CD4-positive, CD25-positive, alpha-beta regulatory T cell (primary cell): ENCODE measurements at regions not wholly inside any gene's neighbourhood (a gene's known extent, or its start where the extent isn't known, plus 50 kb on each side); places are given as distances from the start of the nearest gene placed in this dataset.

Experiments
- ATAC-seq, 2 donors: fragments of 150-1000 bp; cut with Tn5 transposase; one replicate each; pipeline ENCODE4 v1.10.0; 2021; ENCODE audit warnings: low read depth in 2 of 2, moderate number of reproducible peaks in 2 of 2, moderate library complexity in 1 of 2
- DNase-seq, 3 donors: peaks; one replicate each; pipeline versions ENCODE4 v3.0.0 to v3.0.0-alpha.2; 2012 to 2022; ENCODE audit warnings: mixed read lengths in 1 of 3
- H3K27ac ChIP-seq: one replicate; pipeline ENCODE4 v1.7.0; 2013; ENCODE audit warnings: mild to moderate bottlenecking, low read length; ENCODE audit not compliant: insufficient read depth, poor library complexity, severe bottlenecking
- H3K27me3 ChIP-seq: one replicate; pipeline ENCODE4 v1.7.0; 2013; ENCODE audit warnings: low read length; ENCODE audit not compliant: control insufficient read depth, insufficient read depth
- H3K36me3 ChIP-seq: one replicate; pipeline ENCODE4 v1.7.0; 2013; ENCODE audit warnings: mild to moderate bottlenecking, low read length, moderate library complexity; ENCODE audit not compliant: control insufficient read depth, insufficient read depth
- H3K4me1 ChIP-seq: 2 replicates; pipeline ENCODE4 v1.7.0; 2013; ENCODE audit warnings: mild to moderate bottlenecking, low read length; ENCODE audit not compliant: insufficient read depth, control insufficient read depth, poor library complexity, severe bottlenecking
- H3K4me3 ChIP-seq: one replicate; pipeline ENCODE4 v1.7.0; 2013; ENCODE audit warnings: low read depth, mild to moderate bottlenecking, low read length, moderate library complexity
- H3K9me3 ChIP-seq, 2 experiments: 1 replicate in 1 of 2; 2 replicates in 1 of 2; pipeline ENCODE4 v1.7.0; 2013; ENCODE audit warnings: low read length in 2 of 2, mild to moderate bottlenecking in 1 of 2, moderate library complexity in 1 of 2; ENCODE audit not compliant: control insufficient read depth in 2 of 2
- H3K27ac Mint-ChIP-seq, 3 donors: one replicate each; pipeline ENCODE4 v1.8.0; 2020 to 2022; ENCODE audit warnings: mild to moderate bottlenecking in 3 of 3, mixed read lengths in 3 of 3, moderate library complexity in 2 of 3
- H3K27me3 Mint-ChIP-seq: one replicate; pipeline ENCODE4 v1.8.0; 2022; ENCODE audit warnings: mild to moderate bottlenecking, mixed read lengths
- H3K36me3 Mint-ChIP-seq: one replicate; pipeline ENCODE4 v1.8.0; 2020; ENCODE audit warnings: mixed read lengths
- H3K4me1 Mint-ChIP-seq, 4 donors: one replicate each; pipeline ENCODE4 v1.8.0; 2020 to 2022; ENCODE audit warnings: mixed read lengths in 4 of 4, mild to moderate bottlenecking in 1 of 4
- H3K4me3 Mint-ChIP-seq, 4 donors: one replicate each; pipeline ENCODE4 v1.8.0; 2020 to 2022; ENCODE audit warnings: mild to moderate bottlenecking in 4 of 4, mixed read lengths in 4 of 4, moderate library complexity in 3 of 4
- H3K9me3 Mint-ChIP-seq, 7 donors: one replicate each; pipeline ENCODE4 v1.8.0; 2020 to 2022; ENCODE audit warnings: mixed read lengths in 7 of 7, mild to moderate bottlenecking in 3 of 7, moderate library complexity in 2 of 7

GRCh38 chr2:122135021-122135937 is 379.8 kb downstream of the TSN start:
- DNase-seq (no peak), ATAC-seq (no peak)
- Mint-ChIP-seq H3K27me3 (no peaks in the 10 kb centered on the region), H3K36me3 (no peaks in the 10 kb centered on the region), H3K9me3 (peaks cover 0 to 10% (median 3%) of the 10 kb centered on the region in 7 donors), H3K4me3 (no peak overlapping the region), H3K4me1 (peaks cover 0 to 3% (median under 1%) of the 10 kb centered on the region in 4 donors), H3K27ac (no peak overlapping the region)
- H3K27me3 ChIP-seq: no peaks in the 10 kb centered on the region
- no peak overlapping the region for H3K4me3 ChIP-seq
- H3K27ac ChIP-seq: no peak overlapping the region
- H3K36me3 ChIP-seq: no peaks in the 10 kb centered on the region
- peaks cover 4 to 6% of the 10 kb centered on the region in 2 experiments for H3K9me3 ChIP-seq
- no peaks in the 10 kb centered on the region for H3K4me1 ChIP-seq

DNA sequence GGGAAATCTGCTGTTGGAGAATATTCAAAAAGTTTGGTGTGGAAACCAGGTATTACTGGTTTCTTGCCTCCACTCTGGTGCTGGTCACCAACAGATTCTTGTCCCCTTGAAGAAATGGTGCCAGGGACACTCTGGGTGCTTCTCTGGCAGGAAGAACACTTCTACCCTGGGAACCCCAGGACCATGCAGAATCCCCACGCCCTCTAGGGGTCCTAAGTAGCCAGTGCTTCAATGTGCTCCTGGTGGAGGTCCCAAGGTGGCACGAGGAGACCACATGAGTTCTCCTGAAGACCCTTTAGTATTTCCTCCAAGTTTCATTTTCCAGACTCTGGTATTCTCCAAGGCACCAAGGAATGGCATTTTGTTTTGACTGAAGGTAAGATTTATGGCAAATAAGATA is 380.6 kb downstream of the TSN start:
- Histone ChIP-seq H3K4me1 (no peaks in the 10 kb centered on the region), H3K9me3 (no peaks in the 10 kb centered on the region), H3K27me3 (no peaks in the 10 kb centered on the region), H3K27ac (no peak overlapping the region), H3K4me3 (no peak overlapping the region), H3K36me3 (no peaks in the 10 kb centered on the region)
- Mint-ChIP-seq H3K27me3 (no peaks in the 10 kb centered on the region), H3K27ac (no peak overlapping the region), H3K36me3 (no peaks in the 10 kb centered on the region), H3K4me3 (no peak overlapping the region), H3K9me3 (peaks cover 0 to 2% (median 0%) of the 10 kb centered on the region in 7 donors), H3K4me1 (peaks cover 0 to 3% (median under 1%) of the 10 kb centered on the region in 4 donors)
- ATAC-seq (no peak), DNase-seq (peak in 1 of 3 donors; percentile 28)

DNA sequence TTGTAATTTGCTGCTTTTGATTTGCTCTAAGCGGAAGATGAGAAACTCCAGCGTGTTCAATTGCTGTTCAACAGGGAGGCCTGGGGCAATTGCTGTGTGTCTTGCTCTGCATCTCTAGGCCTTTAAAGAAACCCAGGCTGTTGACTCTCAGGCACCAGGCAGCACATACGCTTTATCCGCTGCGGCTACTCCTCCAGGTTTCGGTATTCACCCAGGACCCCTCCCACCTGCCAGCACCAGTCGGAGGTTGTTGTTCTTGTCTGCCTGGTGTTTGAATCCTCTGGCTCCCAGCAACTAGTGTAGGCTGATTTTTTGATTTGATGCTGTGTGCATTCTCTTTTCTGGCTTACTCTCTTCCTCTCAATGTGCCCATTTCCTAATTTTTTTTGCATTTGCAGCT is 383.1 kb downstream of the TSN start:
- peaks cover 0 to 1% (median 1%) of the 10 kb centered on the region in 7 donors for H3K9me3 Mint-ChIP-seq
- H3K27me3 Mint-ChIP-seq: no peaks in the 10 kb centered on the region
- H3K4me3 Mint-ChIP-seq: no peak overlapping the region
- no peaks in the 10 kb centered on the region for H3K27me3 ChIP-seq
- ATAC-seq (no peak), DNase-seq (no peak)
- H3K36me3 ChIP-seq: no peaks in the 10 kb centered on the region
- no peak overlapping the region for H3K27ac Mint-ChIP-seq
- H3K4me3 ChIP-seq: no peak overlapping the region
- no peak overlapping the region for H3K27ac ChIP-seq
- H3K36me3 Mint-ChIP-seq: no peaks in the 10 kb centered on the region
- H3K4me1 ChIP-seq: no peaks in the 10 kb centered on the region
- H3K9me3 ChIP-seq: no peaks in the 10 kb centered on the region
- H3K4me1 Mint-ChIP-seq: peaks cover 0 to 3% (median under 1%) of the 10 kb centered on the region in 4 donors

DNA sequence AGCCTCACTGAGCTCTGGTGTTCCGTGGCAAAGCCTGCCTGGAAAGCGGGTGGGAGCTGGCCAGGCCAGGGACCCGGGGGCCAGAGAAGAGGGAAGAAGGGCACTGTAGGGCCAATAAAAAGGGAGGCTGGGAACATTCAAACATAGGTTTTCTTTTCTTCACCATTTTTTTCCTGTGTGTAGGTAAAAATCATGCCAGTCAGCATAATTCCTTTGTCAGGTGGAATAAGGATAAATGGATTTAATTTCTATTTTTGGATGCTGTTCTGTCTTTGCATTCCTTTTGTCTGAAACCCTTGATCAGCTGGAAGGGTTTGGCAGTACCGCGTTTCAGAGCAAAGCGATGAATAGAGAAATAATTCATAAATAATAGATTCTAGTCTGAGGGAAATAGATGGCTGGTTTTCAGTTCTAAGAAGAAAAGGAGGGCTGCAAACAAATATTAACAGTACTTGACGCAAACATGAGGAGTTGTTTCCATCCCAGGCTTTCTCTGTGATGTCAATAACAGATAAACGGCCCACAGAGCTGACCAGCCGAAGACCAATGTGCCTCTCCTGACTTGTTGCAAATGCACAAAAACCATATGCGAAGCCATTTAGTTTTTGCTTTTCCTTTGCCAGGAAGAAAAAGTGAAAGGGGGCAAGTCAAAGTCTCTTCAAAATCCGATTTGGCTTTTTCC is 384.4 kb downstream of the TSN start:
- no peaks in the 10 kb centered on the region for H3K36me3 ChIP-seq
- no peak overlapping the region for H3K4me3 ChIP-seq
- no peaks in the 10 kb centered on the region for H3K27me3 ChIP-seq
- DNase-seq (no peak), ATAC-seq (no peak)
- H3K9me3 ChIP-seq: no peaks in the 10 kb centered on the region
- Mint-ChIP-seq H3K27ac (no peak overlapping the region), H3K4me3 (no peak overlapping the region), H3K27me3 (no peaks in the 10 kb centered on the region), H3K4me1 (peaks cover 0 to 2% (median under 1%) of the 10 kb centered on the region in 4 donors), H3K36me3 (no peaks in the 10 kb centered on the region), H3K9me3 (peaks cover 0 to 1% (median 1%) of the 10 kb centered on the region in 7 donors)
- H3K27ac ChIP-seq: no peak overlapping the region
- H3K4me1 ChIP-seq: no peaks in the 10 kb centered on the region

GRCh38 chr2:122144884-122145283 is 389.4 kb downstream of the TSN start:
- H3K4me3 ChIP-seq: no peak overlapping the region

GRCh38 chr2:122145856-122146255 is 390.4 kb downstream of the TSN start:
- Histone ChIP-seq H3K4me1 (no peaks in the 10 kb centered on the region), H3K4me3 (no peak overlapping the region), H3K36me3 (no peaks in the 10 kb centered on the region), H3K9me3 (no peaks in the 10 kb centered on the region), H3K27ac (no peak overlapping the region), H3K27me3 (peaks cover 3% of the 10 kb centered on the region)
- no peak overlapping the region for H3K4me3 Mint-ChIP-seq
- H3K36me3 Mint-ChIP-seq: no peaks in the 10 kb centered on the region
- no peaks in the 10 kb centered on the region for H3K27me3 Mint-ChIP-seq
- no peak for DNase-seq
- H3K9me3 Mint-ChIP-seq: peaks cover 0 to 4% (median 0%) of the 10 kb centered on the region in 7 donors
- no peak overlapping the region for H3K27ac Mint-ChIP-seq
- no peaks in the 10 kb centered on the region for H3K4me1 Mint-ChIP-seq
- ATAC-seq: no peak

More at GRCh38 chr2:122144884-122145283, 389.4 kb downstream of the TSN start:
- DNase-seq (no peak), ATAC-seq (no peak)
- Histone ChIP-seq H3K36me3 (no peaks in the 10 kb centered on the region), H3K4me1 (no peaks in the 10 kb centered on the region), H3K9me3 (no peaks in the 10 kb centered on the region), H3K27ac (no peak overlapping the region), H3K27me3 (peaks cover 3% of the 10 kb centered on the region)
- no peaks in the 10 kb centered on the region for H3K36me3 Mint-ChIP-seq
- no peak overlapping the region for H3K27ac Mint-ChIP-seq
- no peak overlapping the region for H3K4me3 Mint-ChIP-seq
- no peaks in the 10 kb centered on the region for H3K4me1 Mint-ChIP-seq
- H3K9me3 Mint-ChIP-seq: peaks cover 0 to 4% (median 1%) of the 10 kb centered on the region in 7 donors
- no peaks in the 10 kb centered on the region for H3K27me3 Mint-ChIP-seq

- H3K27me3 Mint-ChIP-seq: no peaks in the 10 kb centered on the region
- Histone ChIP-seq H3K4me3 (no peak overlapping the region), H3K27me3 (peaks cover 3% of the 10 kb centered on the region), H3K36me3 (no peaks in the 10 kb centered on the region), H3K9me3 (no peaks in the 10 kb centered on the region), H3K27ac (no peak overlapping the region), H3K4me1 (no peaks in the 10 kb centered on the region)
- peaks cover 0 to 4% (median 0%) of the 10 kb centered on the region in 7 donors for H3K9me3 Mint-ChIP-seq
- H3K4me1 Mint-ChIP-seq: no peaks in the 10 kb centered on the region
- DNase-seq: no peak
- no peak overlapping the region for H3K4me3 Mint-ChIP-seq
- ATAC-seq: no peak
- no peak overlapping the region for H3K27ac Mint-ChIP-seq
- no peaks in the 10 kb centered on the region for H3K36me3 Mint-ChIP-seq
Observed at GRCh38 chr2:122148128-122148767, 392.8 kb downstream of the TSN start.
